ENCODE measurements at regions not wholly inside any gene's neighbourhood (a gene's known extent, or its start where the extent isn't known, plus 50 kb on each side); places are given as distances from the start of the nearest gene placed in this dataset.

GRCh38 chr2:12818416-12819102 is 101.8 kb downstream of the TRIB2 start:
- no peak for TF ChIP-seq POLR2A (IDR thresholded peaks at IDR 0.05; ENCODE audit: low read depth, low read length)
- DNase-seq (ENCODE audit: insufficient read length, low spot score) (no peak), FAIRE-seq (no peak)

- TF ChIP-seq POLR2A (IDR thresholded peaks at IDR 0.05; ENCODE audit: low read depth, low read length): no peak
- DNase-seq (ENCODE audit: insufficient read length, low spot score) (peak; percentile 39), FAIRE-seq (peak; percentile 78)
Measured at GRCh38 chr2:12819103-12819475, 102.4 kb downstream of the TRIB2 start.

GRCh38 chr2:12819721-12820120 is 103.0 kb downstream of the TRIB2 start:
- FAIRE-seq (no peak), DNase-seq (ENCODE audit: insufficient read length, low spot score) (no peak)
- TF ChIP-seq POLR2A (IDR thresholded peaks at IDR 0.05; ENCODE audit: low read depth, low read length): no peak

- no peak for TF ChIP-seq POLR2A (IDR thresholded peaks at IDR 0.05; ENCODE audit: low read depth, low read length)
- FAIRE-seq: no peak
Measured at GRCh38 chr2:12821656-12822055, 104.9 kb downstream of the TRIB2 start.

GRCh38 chr2:12824351-12824777 is 107.6 kb downstream of the TRIB2 start:
- TF ChIP-seq POLR2A (IDR thresholded peaks at IDR 0.05; ENCODE audit: low read depth, low read length): no peak
- DNase-seq (ENCODE audit: insufficient read length, low spot score) (no peak), FAIRE-seq (no peak)

More at GRCh38 chr2:12821656-12822055, 104.9 kb downstream of the TRIB2 start:
- DNase-seq (ENCODE audit: insufficient read length, low spot score): no peak

- DNase-seq (ENCODE audit: insufficient read length, low spot score): no peak
- no peak for TF ChIP-seq POLR2A (IDR thresholded peaks at IDR 0.05; ENCODE audit: low read depth, low read length)
- FAIRE-seq: no peak
Measured at GRCh38 chr2:12824778-12825379, 108.1 kb downstream of the TRIB2 start.

GRCh38 chr2:12826781-12827180 is 110.0 kb downstream of the TRIB2 start:
- TF ChIP-seq POLR2A (IDR thresholded peaks at IDR 0.05; ENCODE audit: low read depth, low read length): no peak
- DNase-seq (ENCODE audit: insufficient read length, low spot score): no peak
- no peak for FAIRE-seq

GRCh38 chr2:12827721-12828120 is 111.0 kb downstream of the TRIB2 start:
- DNase-seq (ENCODE audit: insufficient read length, low spot score) (no peak), FAIRE-seq (no peak)
- TF ChIP-seq POLR2A (IDR thresholded peaks at IDR 0.05; ENCODE audit: low read depth, low read length): no peak

- TF ChIP-seq POLR2A (IDR thresholded peaks at IDR 0.05; ENCODE audit: low read depth, low read length): no peak
- no peak for DNase-seq (ENCODE audit: insufficient read length, low spot score)
- FAIRE-seq: no peak
Measured at GRCh38 chr2:12828980-12829379, 112.2 kb downstream of the TRIB2 start.

GRCh38 chr2:12831016-12831415 is 114.3 kb downstream of the TRIB2 start:
- TF ChIP-seq POLR2A (IDR thresholded peaks at IDR 0.05; ENCODE audit: low read depth, low read length): no peak
- FAIRE-seq (no peak), DNase-seq (ENCODE audit: insufficient read length, low spot score) (no peak)

GRCh38 chr2:12834239-12834638 is 117.5 kb downstream of the TRIB2 start:
- DNase-seq (ENCODE audit: insufficient read length, low spot score): no peak
- no peak for FAIRE-seq
- no peak for TF ChIP-seq POLR2A (IDR thresholded peaks at IDR 0.05; ENCODE audit: low read depth, low read length)

GRCh38 chr2:12835733-12836132 is 119.0 kb downstream of the TRIB2 start:
- FAIRE-seq (no peak), DNase-seq (ENCODE audit: insufficient read length, low spot score) (no peak)
- no peak for TF ChIP-seq POLR2A (IDR thresholded peaks at IDR 0.05; ENCODE audit: low read depth, low read length)

GRCh38 chr2:12839339-12839738 is 122.6 kb downstream of the TRIB2 start:
- no peak for TF ChIP-seq POLR2A (IDR thresholded peaks at IDR 0.05; ENCODE audit: low read depth, low read length)
- no peak for DNase-seq (ENCODE audit: insufficient read length, low spot score)
- FAIRE-seq: no peak

GRCh38 chr2:12841021-12841420 is 124.3 kb downstream of the TRIB2 start:
- no peak for FAIRE-seq
- no peak for DNase-seq (ENCODE audit: insufficient read length, low spot score)

GRCh38 chr2:12842917-12843316 is 126.2 kb downstream of the TRIB2 start:
- FAIRE-seq: no peak
- DNase-seq (ENCODE audit: insufficient read length, low spot score): no peak
- no peak for TF ChIP-seq POLR2A (IDR thresholded peaks at IDR 0.05; ENCODE audit: low read depth, low read length)

More at GRCh38 chr2:12841021-12841420, 124.3 kb downstream of the TRIB2 start:
- TF ChIP-seq POLR2A (IDR thresholded peaks at IDR 0.05; ENCODE audit: low read depth, low read length): no peak
